Astrocyte of the cerebellum (primary cell): ENCODE measurements at regions not wholly inside any gene's neighbourhood (a gene's known extent, or its start where the extent isn't known, plus 50 kb on each side); places are given as distances from the start of the nearest gene placed in this dataset.

Experiments
- DNase-seq: peaks from one replicate; pipeline ENCODE4 v3.0.0-alpha.2; 2011; ENCODE audit warnings: low read depth
- H3K4me3 ChIP-seq: 2 replicates; pipeline ENCODE4 v1.5.1; 2011; ENCODE audit warnings: mild to moderate bottlenecking, low read depth, low read length, moderate library complexity
- in situ Hi-C: cut with HindIII; loops from 2 replicates; pipeline ENCODE4 v1.10.0; 2017; ENCODE audit warnings: low sequenced_read_pairs
- TF ChIP-seq, protein P1 (sequence below): IDR thresholded peaks from 2 replicates; pipeline ENCODE4 v1.5.1; 2012; ENCODE audit warnings: low read length, low read depth, moderate library complexity, mild to moderate bottlenecking; ENCODE audit errors: missing control alignments

- no peak overlapping the region for H3K4me3 ChIP-seq
- TF ChIP-seq, protein P1, sequence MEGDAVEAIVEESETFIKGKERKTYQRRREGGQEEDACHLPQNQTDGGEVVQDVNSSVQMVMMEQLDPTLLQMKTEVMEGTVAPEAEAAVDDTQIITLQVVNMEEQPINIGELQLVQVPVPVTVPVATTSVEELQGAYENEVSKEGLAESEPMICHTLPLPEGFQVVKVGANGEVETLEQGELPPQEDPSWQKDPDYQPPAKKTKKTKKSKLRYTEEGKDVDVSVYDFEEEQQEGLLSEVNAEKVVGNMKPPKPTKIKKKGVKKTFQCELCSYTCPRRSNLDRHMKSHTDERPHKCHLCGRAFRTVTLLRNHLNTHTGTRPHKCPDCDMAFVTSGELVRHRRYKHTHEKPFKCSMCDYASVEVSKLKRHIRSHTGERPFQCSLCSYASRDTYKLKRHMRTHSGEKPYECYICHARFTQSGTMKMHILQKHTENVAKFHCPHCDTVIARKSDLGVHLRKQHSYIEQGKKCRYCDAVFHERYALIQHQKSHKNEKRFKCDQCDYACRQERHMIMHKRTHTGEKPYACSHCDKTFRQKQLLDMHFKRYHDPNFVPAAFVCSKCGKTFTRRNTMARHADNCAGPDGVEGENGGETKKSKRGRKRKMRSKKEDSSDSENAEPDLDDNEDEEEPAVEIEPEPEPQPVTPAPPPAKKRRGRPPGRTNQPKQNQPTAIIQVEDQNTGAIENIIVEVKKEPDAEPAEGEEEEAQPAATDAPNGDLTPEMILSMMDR, result no peak
- in situ Hi-C loops, result no loop called here
- DNase-seq, result no peak
Measured at GRCh38 chr11:70697701-70698100, 299.4 kb downstream of the CTTN start.

GRCh38 chr11:70698871-70699270 is 300.5 kb downstream of the CTTN start:
- in situ Hi-C loops, result no loop called here
- TF ChIP-seq, protein P1, result no peak
- no peak overlapping the region for H3K4me3 ChIP-seq
- no peak for DNase-seq

DNA sequence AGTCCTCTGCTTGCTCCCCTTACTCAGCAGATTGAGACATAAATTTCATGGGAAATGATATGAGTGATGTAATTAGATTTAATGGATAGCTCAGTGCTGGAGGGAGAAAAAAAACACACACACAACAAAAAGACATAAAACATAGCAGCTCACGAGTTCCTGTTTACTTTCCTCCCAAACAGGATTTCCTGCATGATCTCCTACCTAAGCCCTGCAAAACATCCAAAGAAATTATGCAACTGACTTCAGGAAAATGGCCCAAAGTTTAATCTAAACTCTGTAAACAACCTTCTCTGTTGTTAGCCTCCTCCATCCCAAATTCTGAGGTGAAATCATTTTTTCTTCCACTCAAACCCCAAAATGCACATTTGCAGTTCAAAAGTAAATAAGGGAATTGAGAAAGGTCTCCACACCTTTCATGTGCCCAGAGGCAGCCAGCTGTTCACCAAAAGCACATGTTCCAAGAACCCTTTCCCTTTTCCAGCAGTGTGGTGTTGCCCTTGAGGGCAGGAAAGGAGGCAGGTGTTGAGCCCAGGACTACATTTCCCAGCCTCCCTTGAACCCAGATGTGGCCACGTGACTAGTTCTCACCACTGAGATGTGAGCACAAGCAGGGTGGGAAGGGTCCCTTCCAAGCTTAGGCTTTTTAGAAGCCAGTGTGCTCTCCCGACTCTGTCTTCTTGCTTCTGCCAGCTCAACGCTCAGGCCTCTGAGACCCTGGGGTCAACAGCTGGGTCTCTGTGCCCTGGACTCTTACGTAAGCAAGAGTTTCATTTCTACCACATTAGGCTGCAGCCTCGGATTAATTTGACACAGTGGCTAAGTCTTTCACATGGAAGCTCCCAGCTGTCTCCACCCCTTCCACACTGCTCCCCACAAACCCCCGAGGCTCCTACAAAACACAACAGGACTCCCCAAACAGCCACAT is 301.2 kb downstream of the CTTN start:
- DNase-seq, result no peak
- TF ChIP-seq, protein P1, result no peak
- in situ Hi-C loops, result no loop called here
- no peak overlapping the region for H3K4me3 ChIP-seq

DNA sequence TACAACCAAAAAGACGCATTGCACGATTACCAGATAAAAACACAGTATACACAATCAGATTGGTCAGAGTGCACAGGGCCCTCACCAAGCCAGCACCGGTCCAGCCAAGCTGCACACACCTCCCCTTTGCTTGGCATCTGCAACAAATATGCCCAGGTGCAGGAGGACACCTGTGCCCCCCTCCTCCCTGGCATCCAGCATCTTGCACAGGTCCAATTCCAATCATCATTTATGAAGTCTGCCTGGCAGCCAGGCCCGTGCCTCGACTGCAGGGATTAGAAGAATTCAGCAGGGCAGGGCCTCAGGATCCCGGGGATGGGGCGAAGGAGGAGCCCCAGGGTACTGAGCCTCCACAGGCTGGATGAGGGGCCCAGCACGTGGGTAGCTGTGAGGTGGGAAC is 302.1 kb downstream of the CTTN start:
- no peak for DNase-seq
- no peak overlapping the region for H3K4me3 ChIP-seq
- in situ Hi-C loops, result no loop called here
- TF ChIP-seq, protein P1, result no peak

DNA sequence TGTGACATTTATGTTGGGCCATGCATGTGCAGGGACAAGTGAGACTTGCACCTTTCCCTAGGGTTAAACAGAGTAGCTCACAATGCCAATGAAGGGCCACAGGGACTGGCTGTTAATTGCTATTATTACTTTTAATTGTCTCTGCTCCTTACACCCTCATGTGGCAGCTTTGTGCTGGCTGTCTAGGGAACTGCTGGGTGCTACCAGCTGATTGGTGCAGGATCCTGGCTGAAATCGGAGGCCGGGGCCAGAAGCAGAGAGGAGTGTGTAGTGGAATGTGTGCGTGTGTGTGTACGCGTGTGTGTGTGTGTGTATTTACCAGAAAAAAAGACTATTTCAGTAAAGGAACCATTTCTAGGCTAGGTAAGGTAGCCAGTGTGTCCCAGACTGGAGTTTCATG is 302.5 kb downstream of the CTTN start:
- TF ChIP-seq, protein P1, result no peak
- in situ Hi-C loops, result no loop called here
- no peak for DNase-seq
- no peak overlapping the region for H3K4me3 ChIP-seq

- in situ Hi-C loops, result no loop called here
- TF ChIP-seq, protein P1, result no peak
- no peak for DNase-seq
- no peak overlapping the region for H3K4me3 ChIP-seq
Measured at GRCh38 chr11:70702040-70702648, 303.8 kb downstream of the CTTN start.
